GM19043 (cell line): ENCODE measurements at regions not wholly inside any gene's neighbourhood (a gene's known extent, or its start where the extent isn't known, plus 50 kb on each side); places are given as distances from the start of the nearest gene placed in this dataset.

ENCODE experiments used
- ATAC-seq: cut with Tn5 transposase; IDR thresholded peaks from one replicate; pipeline ENCODE4 v1.9.1; 2021; ENCODE audit warnings: low read depth; ENCODE audit not compliant: unreplicated experiment

GRCh38 chr14:100673085-100673806 lies 53.4 kb upstream of the DLK1 start:
- ATAC-seq, result no peak

GRCh38 chr14:100673807-100674154 lies 52.9 kb upstream of the DLK1 start:
- no peak for ATAC-seq

GRCh38 chr14:100674428-100674827 lies 52.3 kb upstream of the DLK1 start:
- no peak for ATAC-seq

- ATAC-seq, result no peak
Measured at GRCh38 chr14:100674897-100675619, 51.6 kb upstream of the DLK1 start.

GRCh38 chr14:100675699-100676684 lies 50.7 kb upstream of the DLK1 start:
- no peak for ATAC-seq
